SK-N-SH treated with all-trans-retinoic acid at 6 μM for 48 hours (cell line): ENCODE measurements at regions not wholly inside any gene's neighbourhood (a gene's known extent, or its start where the extent isn't known, plus 50 kb on each side); places are given as distances from the start of the nearest gene placed in this dataset.

Experiments
- ARNTL ChIP-seq: fragments of 450-650 bp; formaldehyde crosslinking; IDR thresholded peaks from 2 replicates; pipeline ENCODE4 v1.5.0; 2020; ENCODE audit warnings: low read depth, mild to moderate bottlenecking, moderate library complexity, borderline replicate concordance
- CSDC2 ChIP-seq: fragments of 250-450 bp; sonication (Bioruptor Pico); IDR thresholded peaks from 2 replicates; pipeline ENCODE4 v1.5.0; 2020; ENCODE audit warnings: mild to moderate bottlenecking, moderate library complexity
- ISL1 ChIP-seq: fragments of 250-450 bp; sonication (Bioruptor Pico); IDR thresholded peaks from 2 replicates; pipeline ENCODE4 v2.1.2; 2022; ENCODE audit warnings: mild to moderate bottlenecking, moderate library complexity
- OSR1 ChIP-seq: fragments of 250-450 bp; sonication (Bioruptor Pico); IDR thresholded peaks from 2 replicates; pipeline ENCODE4 v1.8.0; 2022; ENCODE audit warnings: moderate library complexity, mild to moderate bottlenecking, inconsistent platforms
- ZFP3 ChIP-seq: fragments of 250-450 bp; sonication (Bioruptor Pico); IDR thresholded peaks from 2 replicates; pipeline ENCODE4 v1.5.0; 2020; ENCODE audit warnings: mild to moderate bottlenecking, moderate library complexity
- ZFP30 ChIP-seq: fragments of 450-650 bp; formaldehyde crosslinking; IDR thresholded peaks from 2 replicates; pipeline ENCODE4 v1.5.0; 2022; ENCODE audit warnings: mild to moderate bottlenecking, moderate library complexity
- TF ChIP-seq, protein P1 (sequence below): fragments of 250-450 bp; sonication (Bioruptor Pico); IDR thresholded peaks from 2 replicates; pipeline ENCODE4 v1.5.1; 2021; ENCODE audit warnings: mild to moderate bottlenecking, moderate library complexity
- TF ChIP-seq, protein P2 (sequence below): fragments of 250-450 bp; sonication (Bioruptor Pico); IDR thresholded peaks from 2 replicates; pipeline ENCODE4 v1.5.1; 2020; ENCODE audit warnings: low read depth, mild to moderate bottlenecking, moderate library complexity

DNA sequence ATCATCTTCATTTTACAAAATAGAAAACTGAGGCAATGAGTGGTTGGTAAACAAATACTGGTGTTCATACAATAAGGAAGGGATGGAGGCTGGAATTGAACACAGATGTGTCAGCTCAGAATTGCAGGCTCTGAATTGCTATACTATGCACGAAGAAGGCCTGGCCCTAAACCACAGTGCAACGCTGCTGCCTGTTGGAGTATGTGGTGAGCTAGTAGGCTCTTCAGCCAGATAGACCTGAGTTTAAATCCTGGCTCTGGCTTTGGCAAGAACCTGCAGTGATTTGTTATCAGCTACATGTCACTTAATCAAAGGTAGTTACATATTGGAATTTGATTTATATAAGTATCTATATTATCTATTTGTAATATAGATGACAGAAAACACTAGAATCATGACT, 1602.4 kb upstream of the CELF4 start:
- TF ChIP-seq OSR1 (CRISPR knock-in tag) = no peak
- no peak for TF ChIP-seq CSDC2 (CRISPR knock-in tag)
- no peak for TF ChIP-seq ZFP3 (CRISPR knock-in tag)
- TF ChIP-seq ISL1 = no peak
- TF ChIP-seq, protein P1, sequence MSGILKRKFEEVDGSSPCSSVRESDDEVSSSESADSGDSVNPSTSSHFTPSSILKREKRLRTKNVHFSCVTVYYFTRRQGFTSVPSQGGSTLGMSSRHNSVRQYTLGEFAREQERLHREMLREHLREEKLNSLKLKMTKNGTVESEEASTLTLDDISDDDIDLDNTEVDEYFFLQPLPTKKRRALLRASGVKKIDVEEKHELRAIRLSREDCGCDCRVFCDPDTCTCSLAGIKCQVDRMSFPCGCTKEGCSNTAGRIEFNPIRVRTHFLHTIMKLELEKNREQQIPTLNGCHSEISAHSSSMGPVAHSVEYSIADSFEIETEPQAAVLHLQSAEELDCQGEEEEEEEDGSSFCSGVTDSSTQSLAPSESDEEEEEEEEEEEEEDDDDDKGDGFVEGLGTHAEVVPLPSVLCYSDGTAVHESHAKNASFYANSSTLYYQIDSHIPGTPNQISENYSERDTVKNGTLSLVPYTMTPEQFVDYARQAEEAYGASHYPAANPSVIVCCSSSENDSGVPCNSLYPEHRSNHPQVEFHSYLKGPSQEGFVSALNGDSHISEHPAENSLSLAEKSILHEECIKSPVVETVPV (CRISPR knock-in tag) = no peak
- no peak for TF ChIP-seq ZFP30 (CRISPR knock-in tag)
- TF ChIP-seq, protein P2, sequence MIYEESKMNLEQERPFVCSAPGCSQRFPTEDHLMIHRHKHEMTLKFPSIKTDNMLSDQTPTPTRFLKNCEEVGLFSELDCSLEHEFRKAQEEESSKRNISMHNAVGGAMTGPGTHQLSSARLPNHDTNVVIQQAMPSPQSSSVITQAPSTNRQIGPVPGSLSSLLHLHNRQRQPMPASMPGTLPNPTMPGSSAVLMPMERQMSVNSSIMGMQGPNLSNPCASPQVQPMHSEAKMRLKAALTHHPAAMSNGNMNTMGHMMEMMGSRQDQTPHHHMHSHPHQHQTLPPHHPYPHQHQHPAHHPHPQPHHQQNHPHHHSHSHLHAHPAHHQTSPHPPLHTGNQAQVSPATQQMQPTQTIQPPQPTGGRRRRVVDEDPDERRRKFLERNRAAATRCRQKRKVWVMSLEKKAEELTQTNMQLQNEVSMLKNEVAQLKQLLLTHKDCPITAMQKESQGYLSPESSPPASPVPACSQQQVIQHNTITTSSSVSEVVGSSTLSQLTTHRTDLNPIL (CRISPR knock-in tag) = no peak
- no peak for TF ChIP-seq ARNTL
